IMR-90 (cell line): ENCODE measurements at regions not wholly inside any gene's neighbourhood (a gene's known extent, or its start where the extent isn't known, plus 50 kb on each side); places are given as distances from the start of the nearest gene placed in this dataset.

ENCODE experiments used
- ATAC-seq: fragments of 200-7000 bp; cut with Tn5 transposase; 2 replicates; pipeline ENCODE4 v1.9.1; 2020; ENCODE audit warnings: low read depth, mild to moderate bottlenecking, moderate library complexity
- BruUV-seq: library from RNA; stranded (reverse); fragments of 400-500 nt; replicated peaks from 2 replicates; lab custom pipeline; 2021; lab: Mats Ljungman, UMichigan
- CTCF ChIA-PET: fragments of 300-600 bp; formaldehyde crosslinking; extraction: SDS; loops from one replicate; lab custom pipeline; 2021; ENCODE audit warnings: antibody characterized with exemption; lab: Yijun Ruan, JAX
- POLR2A ChIA-PET: fragments of 300-600 bp; sonication (Branson Sonifier 250); formaldehyde crosslinking; loops from one replicate; lab custom pipeline; 2022; ENCODE audit warnings: antibody characterized with exemption; ENCODE audit not compliant: unreplicated experiment; lab: Charles Lee
- DNase-seq: peaks from one replicate; pipeline ENCODE4 v3.0.0; 2013
- H2AFZ ChIP-seq: replicated peaks from 2 replicates; pipeline ENCODE3; 2013; ENCODE audit warnings: low read length, mild to moderate bottlenecking; ENCODE audit not compliant: poor library complexity
- H2AK5ac ChIP-seq: 2 replicates; pipeline ENCODE4 v1.6.1; 2013; ENCODE audit warnings: low read depth, low read length, inconsistent platforms
- H2AK9ac ChIP-seq: replicated peaks from 2 replicates; pipeline ENCODE3; 2013; ENCODE audit warnings: mild to moderate bottlenecking, low read depth, low read length, moderate library complexity; ENCODE audit not compliant: poor library complexity
- H2BK120ac ChIP-seq: 2 replicates; pipeline ENCODE4 v1.6.1; 2013; ENCODE audit warnings: low read depth, low read length, inconsistent platforms
- H2BK15ac ChIP-seq: 3 replicates; pipeline ENCODE4 v1.6.1; 2013; ENCODE audit warnings: low read depth, low read length, inconsistent platforms
- H2BK20ac ChIP-seq: 2 replicates; pipeline ENCODE4 v1.6.1; 2013; ENCODE audit warnings: low read depth, mild to moderate bottlenecking, inconsistent platforms, low read length, moderate library complexity
- H2BK5ac ChIP-seq: 2 replicates; pipeline ENCODE4 v1.6.1; 2013; ENCODE audit warnings: mild to moderate bottlenecking, low read depth, low read length, inconsistent platforms; ENCODE audit not compliant: poor library complexity, severe bottlenecking
- H3K14ac ChIP-seq: replicated peaks from 2 replicates; pipeline ENCODE4 v1.6.1; 2013; ENCODE audit warnings: low read depth, low read length, inconsistent platforms
- H3K18ac ChIP-seq: 2 replicates; pipeline ENCODE4 v1.6.1; 2013; ENCODE audit warnings: low read depth, low read length, control low read depth
- H3K23ac ChIP-seq: 2 replicates; pipeline ENCODE4 v1.6.1; 2013; ENCODE audit warnings: low read depth, low read length, inconsistent platforms
- H3K27ac ChIP-seq: 2 replicates; pipeline ENCODE4 v1.5.1; 2013; ENCODE audit warnings: mild to moderate bottlenecking, control low read depth, low read length; ENCODE audit not compliant: insufficient read depth
- H3K27me3 ChIP-seq: 2 replicates; pipeline ENCODE4 v1.6.1; 2013; ENCODE audit warnings: low read length; ENCODE audit not compliant: control insufficient read depth, insufficient read depth
- H3K36me3 ChIP-seq: 2 replicates; pipeline ENCODE4 v1.6.1; 2013; ENCODE audit warnings: low read length, mixed read lengths; ENCODE audit not compliant: control insufficient read depth, insufficient read depth
- H3K4ac ChIP-seq: 2 replicates; pipeline ENCODE4 v1.6.1; 2013; ENCODE audit warnings: low read depth, low read length, inconsistent platforms
- H3K4me1 ChIP-seq: 2 replicates; pipeline ENCODE4 v1.6.1; 2013; ENCODE audit warnings: low read length, mixed read lengths; ENCODE audit not compliant: control insufficient read depth, insufficient read depth
- H3K4me2 ChIP-seq: 2 replicates; pipeline ENCODE4 v1.6.1; 2013; ENCODE audit warnings: low read depth, mild to moderate bottlenecking, control low read depth, low read length, moderate library complexity
- H3K4me3 ChIP-seq: 2 replicates; pipeline ENCODE4 v1.5.1; 2013; ENCODE audit warnings: low read depth, mild to moderate bottlenecking, control low read depth, low read length, moderate library complexity; ENCODE audit not compliant: insufficient read depth
- H3K56ac ChIP-seq: 2 replicates; pipeline ENCODE4 v1.6.1; 2013; ENCODE audit warnings: low read length, inconsistent platforms; ENCODE audit not compliant: insufficient read depth; ENCODE audit errors: extremely low read depth
- H3K79me1 ChIP-seq, 2 experiments: 2 replicates each; pipeline ENCODE4 v1.6.1; 2013; ENCODE audit warnings: low read length in 2 of 2, inconsistent platforms in 1 of 2, low read depth in 1 of 2
- H3K9ac ChIP-seq: 2 replicates; pipeline ENCODE4 v1.6.1; 2013; ENCODE audit warnings: low read depth, low read length, control low read depth
- H3K9me1 ChIP-seq: 2 replicates; pipeline ENCODE4 v1.6.1; 2013; ENCODE audit warnings: low read length, inconsistent platforms; ENCODE audit not compliant: insufficient read depth
- H3K9me3 ChIP-seq: 2 replicates; pipeline ENCODE4 v1.6.1; 2013; ENCODE audit warnings: low read length; ENCODE audit not compliant: control insufficient read depth, insufficient read depth
- H4K20me1 ChIP-seq: 2 replicates; pipeline ENCODE4 v1.6.1; 2013; ENCODE audit warnings: low read length, inconsistent platforms; ENCODE audit not compliant: insufficient read depth
- H4K5ac ChIP-seq: 2 replicates; pipeline ENCODE4 v1.6.1; 2013; ENCODE audit warnings: mild to moderate bottlenecking, low read depth, low read length, control low read depth
- H4K8ac ChIP-seq, 2 experiments: 2 replicates each; pipeline ENCODE4 v1.6.1; 2013; ENCODE audit warnings: low read depth in 2 of 2, low read length in 2 of 2, control low read depth in 1 of 2, inconsistent platforms in 1 of 2
- H4K91ac ChIP-seq: 2 replicates; pipeline ENCODE4 v1.6.1; 2013; ENCODE audit warnings: low read depth, low read length, inconsistent platforms; ENCODE audit not compliant: insufficient read depth
- CHD1 ChIP-seq: IDR thresholded peaks from 2 replicates; pipeline ENCODE4 v1.6.1; 2012; ENCODE audit warnings: low read depth, low read length, improper control_type of control experiment
- MAZ ChIP-seq: IDR thresholded peaks from 2 replicates; pipeline ENCODE4 v1.6.1; 2012; ENCODE audit warnings: low read depth, mild to moderate bottlenecking, low read length, improper control_type of control experiment, moderate library complexity, borderline replicate concordance
- WGBS, 2 experiments: methylation state at CpG; one replicate each; pipeline versions ENCODE4 v1.1.5 to v1.1.7; 2013; ENCODE audit warnings: missing lambda C conversion rate in 2 of 2; ENCODE audit not compliant: insufficient read length in 1 of 2; ENCODE audit errors: extremely low coverage in 2 of 2; 5-methylcytosine and 5-hydroxymethylcytosine counted together
- dilution Hi-C: fragments of 300-500 bp; cut with HindIII; formaldehyde crosslinking; loops from one replicate; pipeline ENCODE4 v1.14.3; 2018; ENCODE audit warnings: low sequenced_read_pairs; ENCODE audit not compliant: unreplicated experiment
- in situ Hi-C: fragments of 300-500 bp; cut with MboI; formaldehyde crosslinking; loops from 3 replicates; pipeline ENCODE4 v1.14.3; 2019; ENCODE audit warnings: low sequenced_read_pairs, inconsistent platforms, mixed read lengths
- intact Hi-C: fragments of 100-400 bp; cut with micrococcal nuclease; formaldehyde crosslinking; loops from 2 replicates; pipeline ENCODE4 v1.10.0; 2022

GRCh38 chr19:31178833-31179470 lies 170.3 kb downstream of the TSHZ3 start:
- Histone ChIP-seq H2AFZ (no peak overlapping the region), H2BK5ac (no peak overlapping the region), H2BK15ac (no peak overlapping the region), H3K4ac (no peak overlapping the region), H3K14ac (no peak overlapping the region), H2AK5ac (no peak overlapping the region), H3K27me3 (no peaks in the 10 kb centered on the region), H3K56ac (no peak overlapping the region), H3K4me1 (no peaks in the 10 kb centered on the region), H2AK9ac (no peak overlapping the region), H3K4me3 (no peak overlapping the region), H3K9ac (no peak overlapping the region), H2BK20ac (no peak overlapping the region), H4K20me1 (no peaks in the 10 kb centered on the region), H2BK120ac (no peak overlapping the region), H3K9me3 (no peaks in the 10 kb centered on the region), H3K23ac (no peak overlapping the region), H4K8ac (no peak overlapping the region), H3K36me3 (no peaks in the 10 kb centered on the region), H3K18ac (no peak overlapping the region), H3K79me1 (no peaks in the 10 kb centered on the region), H3K9me1 (no peaks in the 10 kb centered on the region), H4K5ac (no peak overlapping the region), H3K27ac (no peak overlapping the region), H3K4me2 (no peak overlapping the region), H4K91ac (no peak overlapping the region)
- DNase-seq (no peak), ATAC-seq (no peak)
- dilution Hi-C loops = no loop called here
- intact Hi-C loops = no loop called here
- ChIA-PET CTCF (interaction anchor here (0.7 kb wide), 1 partner anchor 21 kb away, joined by 5 read pairs; no protein-coding TSS in a partner anchor), POLR2A (no interaction called here)
- in situ Hi-C loops = no loop called here
- BruUV-seq = no TSS peak
- 33% methylated on average over 1 of the region's 1 CpG; no CpG with 5 or more reads in 1 of the 2 experiments for WGBS, 2 experiments
- TF ChIP-seq MAZ (no peak), CHD1 (no peak)
